ENCODE measurements at regions not wholly inside any gene's neighbourhood (a gene's known extent, or its start where the extent isn't known, plus 50 kb on each side); places are given as distances from the start of the nearest gene placed in this dataset.

DNA sequence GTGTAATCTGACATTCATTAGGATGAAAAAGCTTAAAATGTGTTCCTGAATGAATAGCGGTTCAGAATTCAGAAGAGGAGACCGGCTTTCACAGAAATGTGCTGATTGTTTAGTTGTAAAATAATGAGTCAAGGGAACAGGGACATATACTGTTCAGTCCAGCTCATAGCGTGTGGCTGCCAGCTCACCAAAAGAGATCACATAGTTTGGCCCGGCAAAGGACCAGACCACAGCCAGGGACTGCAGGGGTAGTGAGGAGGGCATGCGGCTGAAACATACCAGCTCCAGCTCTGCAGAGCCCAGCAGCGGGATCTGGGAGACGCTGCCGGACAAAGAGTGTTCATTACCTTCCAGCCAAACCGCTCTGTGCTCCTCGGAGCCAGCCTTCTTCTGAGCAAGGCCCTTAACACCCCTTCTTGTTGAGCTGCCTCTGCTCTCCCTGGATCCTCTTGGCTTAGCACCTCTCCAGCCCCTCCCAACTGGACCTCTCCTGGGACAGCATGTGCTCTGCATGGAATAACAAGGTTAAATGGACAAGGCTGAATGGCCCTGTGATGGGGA lies 116.8 kb upstream of the CNTLN start:
- no peak for DNase-seq

GRCh38 chr9:17013891-17014290 lies 120.9 kb upstream of the CNTLN start:
- DNase-seq, result no peak

DNA sequence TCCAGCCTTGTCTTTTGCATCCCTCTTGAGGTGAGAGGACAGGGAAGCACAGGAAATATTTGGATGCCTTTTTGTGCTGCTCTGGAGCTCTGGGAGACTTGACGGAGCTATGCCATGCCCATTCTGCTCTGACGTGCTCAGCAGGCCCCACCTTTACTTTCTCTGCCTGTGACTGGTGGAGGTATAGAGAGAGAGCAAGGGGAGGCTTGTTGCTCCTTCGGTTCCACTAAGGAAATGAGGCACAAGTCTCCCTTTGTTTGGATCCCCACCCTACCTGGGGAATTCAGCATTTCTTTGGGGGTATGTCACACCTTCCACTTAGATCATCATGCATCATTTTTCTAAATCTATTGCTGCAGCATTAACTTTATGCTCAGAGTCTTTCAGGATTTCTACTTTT lies 121.8 kb upstream of the CNTLN start:
- DNase-seq, result no peak

DNA sequence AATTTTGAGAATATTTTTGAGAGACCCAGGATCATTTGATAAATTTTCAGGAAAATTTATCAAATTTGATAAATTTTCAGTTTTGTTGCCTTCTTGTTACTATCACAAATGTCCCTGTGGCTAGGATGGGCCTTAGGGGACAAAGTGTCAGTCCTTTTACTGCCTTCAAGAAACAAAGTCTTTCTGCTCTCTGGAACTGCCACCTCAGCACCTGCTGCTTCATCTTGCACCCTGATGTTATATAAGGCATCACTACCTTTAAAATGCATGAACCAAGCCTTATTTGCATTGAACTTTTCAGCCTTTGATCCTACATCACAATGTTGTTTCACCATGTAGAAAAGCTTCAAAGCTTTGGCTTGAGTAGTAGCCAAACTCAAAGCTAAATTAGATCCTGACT lies 123.0 kb upstream of the CNTLN start:
- no peak for DNase-seq

GRCh38 chr9:17009071-17009470 lies 125.8 kb upstream of the CNTLN start:
- no peak for DNase-seq

- DNase-seq, result no peak
Observed at GRCh38 chr9:17005056-17005823, 129.6 kb upstream of the CNTLN start.

- no peak for DNase-seq
Observed at GRCh38 chr9:17004500-17004899, 130.3 kb upstream of the CNTLN start.

- DNase-seq, result no peak
Observed at GRCh38 chr9:17003576-17004240, 131.1 kb upstream of the CNTLN start.

- DNase-seq, result no peak
Observed at GRCh38 chr9:16996901-16997491, 126.5 kb upstream of the BNC2 start.

- no peak for DNase-seq
Observed at GRCh38 chr9:16992138-16992537, 121.7 kb upstream of the BNC2 start.

DNA sequence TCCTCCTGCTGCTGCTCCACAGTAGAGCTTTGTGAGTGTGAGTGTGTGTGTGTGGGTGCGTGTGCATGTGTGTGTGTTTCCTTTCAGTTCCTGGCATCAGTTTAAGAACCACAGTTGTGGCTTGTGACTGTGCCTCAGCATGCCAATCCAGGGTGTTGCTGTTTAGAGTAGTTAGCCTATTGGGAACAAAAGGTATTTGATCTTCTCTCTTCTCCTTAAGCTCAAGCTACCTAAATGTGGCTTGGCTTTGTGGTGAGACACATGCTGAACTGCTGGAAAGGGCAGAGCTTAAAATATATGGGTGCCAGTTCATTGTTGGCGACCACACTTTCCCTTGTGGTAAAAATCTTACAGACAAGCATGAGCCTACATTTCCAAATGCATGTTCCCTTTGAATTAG lies 116.6 kb upstream of the BNC2 start:
- no peak for DNase-seq

DNA sequence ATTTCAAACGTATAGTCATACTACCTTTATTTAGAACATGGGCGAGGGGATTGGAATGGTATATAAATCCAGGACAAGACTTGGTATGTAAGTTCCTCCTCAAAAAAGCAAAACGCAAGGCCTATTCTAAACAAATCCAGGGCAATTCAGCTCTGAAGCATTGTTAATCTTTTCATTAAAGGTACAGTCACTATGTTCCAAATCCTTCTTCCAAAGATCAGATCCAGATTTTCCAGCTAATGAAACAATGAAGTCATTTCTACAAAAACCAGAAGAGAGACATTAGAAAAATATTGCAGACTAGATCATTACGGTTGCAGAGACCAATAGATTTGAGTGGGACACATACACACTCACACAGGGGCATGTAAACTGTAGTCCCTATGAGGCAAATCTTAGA lies 116.1 kb upstream of the BNC2 start:
- no peak for DNase-seq

DNA sequence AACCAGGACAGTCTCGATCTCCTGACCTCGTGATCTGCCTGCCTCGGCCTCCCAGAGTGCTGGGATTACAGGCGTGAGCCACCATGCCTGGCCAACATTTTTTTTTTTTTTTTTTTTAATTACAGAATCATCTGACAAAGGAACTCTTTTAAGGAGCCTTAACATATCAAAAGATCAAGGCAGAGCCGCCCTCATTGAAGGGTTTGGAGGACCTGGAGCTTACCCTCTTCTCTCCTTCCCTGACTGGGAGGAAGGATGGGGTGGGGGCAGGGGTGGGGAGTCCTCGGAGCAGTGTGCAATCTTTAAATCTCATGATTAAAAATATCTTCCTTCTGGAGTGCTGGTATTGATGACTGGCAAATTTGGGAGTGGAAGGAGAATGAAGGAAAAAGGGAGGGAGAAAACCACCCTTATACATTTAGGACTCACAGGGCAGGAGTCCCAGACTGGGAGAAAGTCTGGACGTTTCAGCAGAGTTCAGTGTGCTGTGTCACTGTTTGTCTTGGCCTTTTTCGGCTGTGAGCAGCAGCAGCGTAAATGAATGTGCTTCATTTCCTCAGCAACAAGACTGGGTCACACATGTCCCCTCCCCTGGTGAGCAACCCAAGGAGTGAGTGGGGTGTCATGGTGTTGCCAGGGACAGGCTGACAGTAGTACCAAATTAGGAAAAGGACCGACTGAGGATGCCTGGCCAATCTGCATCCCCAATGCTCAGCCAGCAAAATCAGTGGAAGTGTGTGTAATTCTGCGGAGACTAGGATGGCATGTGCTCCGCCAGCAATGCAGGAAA lies 115.3 kb upstream of the BNC2 start:
- DNase-seq, result no peak

DNA sequence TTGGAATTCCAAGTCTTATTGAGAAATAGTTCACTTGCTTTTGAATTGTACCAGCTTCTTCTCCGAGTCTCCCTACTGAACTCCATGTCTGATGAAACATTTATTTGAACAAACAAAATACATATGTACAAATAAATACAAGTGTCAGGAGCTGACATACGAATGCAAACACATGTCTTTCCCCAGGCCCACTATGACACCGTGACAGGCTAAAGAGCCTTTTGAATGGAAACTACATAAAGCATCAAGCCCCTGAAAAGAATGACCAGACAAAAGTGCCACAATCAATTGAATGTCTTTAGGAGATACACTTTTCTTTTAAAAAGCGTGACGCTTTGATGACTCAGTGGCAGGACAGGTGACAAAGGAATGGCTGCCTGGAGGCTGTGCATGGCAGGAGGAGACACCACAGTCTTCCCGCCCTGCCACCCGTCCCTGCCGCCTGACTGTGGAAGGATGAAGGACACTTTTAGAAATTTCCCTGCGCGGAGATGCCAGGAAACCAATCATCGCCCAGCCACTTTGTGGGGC lies 112.4 kb upstream of the BNC2 start:
- DNase-seq, result peak; percentile 78

GRCh38 chr9:16976427-16976826 lies 106.0 kb upstream of the BNC2 start:
- no peak for DNase-seq

- no peak for DNase-seq
Observed at GRCh38 chr9:16974436-16974835, 104.0 kb upstream of the BNC2 start.

DNA sequence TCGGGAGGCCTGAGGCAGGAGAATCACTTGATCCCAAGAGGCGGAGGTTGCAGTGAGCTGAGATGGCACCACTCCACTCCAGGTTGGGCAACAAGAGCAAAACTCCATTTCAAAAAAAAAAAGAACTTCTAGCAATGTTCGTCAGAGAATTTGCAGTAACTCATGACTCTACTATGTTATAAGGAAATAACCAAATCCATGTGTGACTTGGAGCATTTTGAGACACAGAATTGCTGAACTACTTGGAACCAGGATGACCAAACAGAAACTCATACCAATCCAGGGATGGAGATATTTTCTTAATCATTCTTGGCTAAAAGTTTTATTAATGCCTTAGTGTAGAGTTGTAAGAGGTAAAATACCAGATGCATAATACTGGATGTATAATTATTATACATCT lies 99.9 kb upstream of the BNC2 start:
- DNase-seq, result no peak

- DNase-seq, result no peak
Observed at GRCh38 chr9:16964228-16964627, 93.8 kb upstream of the BNC2 start.

GRCh38 chr9:16960084-16960483 lies 89.6 kb upstream of the BNC2 start:
- no peak for DNase-seq

GRCh38 chr9:16959391-16959790 lies 88.9 kb upstream of the BNC2 start:
- no peak for DNase-seq

- no peak for DNase-seq
Observed at GRCh38 chr9:16954040-16954439, 83.6 kb upstream of the BNC2 start.

- DNase-seq, result no peak
Observed at GRCh38 chr9:16951502-16951901, 81.0 kb upstream of the BNC2 start.

DNA sequence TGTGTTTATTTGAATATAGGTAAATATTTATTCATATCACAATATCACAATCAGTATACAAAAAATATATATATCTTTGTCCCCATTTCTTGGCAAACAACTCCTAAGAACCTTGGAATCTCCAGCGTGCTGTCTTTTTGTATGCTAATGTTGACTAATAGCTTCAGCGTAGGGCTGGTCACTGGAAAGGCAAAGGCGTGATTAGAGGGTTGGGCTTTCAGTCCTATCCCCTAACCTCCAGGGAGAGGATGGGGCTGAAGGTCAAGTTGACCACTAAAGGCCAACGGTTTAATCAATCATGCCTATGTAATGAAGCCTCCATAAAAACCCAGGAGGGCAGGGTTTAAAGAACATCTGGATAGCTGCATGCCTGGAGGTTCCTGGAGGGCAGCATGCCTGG lies 79.6 kb upstream of the BNC2 start:
- DNase-seq, result no peak

Measured in NCI-H345 (cell line).